Lung (tissue), 11 donors: ENCODE measurements at regions not wholly inside any gene's neighbourhood (a gene's known extent, or its start where the extent isn't known, plus 50 kb on each side); places are given as distances from the start of the nearest gene placed in this dataset.

Experiments
- ATAC-seq: fragments of 200-7000 bp; cut with Tn5 transposase; one replicate; pipeline ENCODE4 v1.9.1; 2020; ENCODE audit warnings: moderate number of reproducible peaks; ENCODE audit not compliant: insufficient read depth, low FRiP score
- DNase-seq, 3 donors: peaks; one replicate each; pipeline ENCODE4 v3.0.0-alpha.2; 2013 to 2017
- H3K27ac ChIP-seq, 2 donors: one replicate each; pipeline ENCODE4 v1.5.1; 2013; ENCODE audit warnings: mild to moderate bottlenecking in 2 of 2, moderate library complexity in 2 of 2, control low read depth in 1 of 2, inconsistent platforms in 1 of 2, low read depth in 1 of 2, low read length in 1 of 2
- H3K27me3 ChIP-seq, 3 donors: one replicate each; pipeline ENCODE4 v1.5.1; 2013; ENCODE audit warnings: low read length in 2 of 3; ENCODE audit not compliant: control insufficient read depth in 3 of 3, insufficient read depth in 3 of 3
- H3K36me3 ChIP-seq, 4 donors: one replicate each; pipeline ENCODE4 v1.5.1; 2013; ENCODE audit warnings: low read length in 4 of 4, mild to moderate bottlenecking in 1 of 4, moderate library complexity in 1 of 4; ENCODE audit not compliant: control insufficient read depth in 4 of 4, insufficient read depth in 4 of 4
- H3K4me1 ChIP-seq, 5 donors: one replicate each; pipeline ENCODE4 v1.5.1; 2013; ENCODE audit warnings: low read length in 5 of 5, mild to moderate bottlenecking in 2 of 5, moderate library complexity in 1 of 5; ENCODE audit not compliant: control insufficient read depth in 5 of 5, insufficient read depth in 5 of 5
- H3K4me3 ChIP-seq: one replicate; pipeline ENCODE4 v1.5.1; 2013; ENCODE audit warnings: mild to moderate bottlenecking, control low read depth, moderate library complexity
- H3K9ac ChIP-seq, 2 donors: one replicate each; pipeline ENCODE4 v1.5.1; 2013; ENCODE audit warnings: low read length in 2 of 2, control low read depth in 1 of 2; ENCODE audit not compliant: insufficient read depth in 1 of 2
- H3K9me3 ChIP-seq, 4 donors: one replicate each; pipeline ENCODE4 v1.5.1; 2013; ENCODE audit warnings: low read length in 3 of 4, mild to moderate bottlenecking in 1 of 4, moderate library complexity in 1 of 4; ENCODE audit not compliant: control insufficient read depth in 4 of 4, insufficient read depth in 3 of 4
- WGBS, 2 donors: extraction: QIAGEN DNeasy Blood & Tissue Kit; methylation state at CpG; one replicate each; pipeline ENCODE4 v1.1.7; 2013; 5-methylcytosine and 5-hydroxymethylcytosine counted together
- TF ChIP-seq, protein P1 (sequence below): IDR thresholded peaks from 2 replicates; pipeline ENCODE4 v1.5.1; 2012; ENCODE audit warnings: mild to moderate bottlenecking; ENCODE audit errors: control extremely low read depth, extremely low read depth
- donor health status: control.
- donor health status: control.
- donor health status: Bipolar disorder and iron deficiency.
- donor health status: healthy.
- donor health status: DM: yes; HTN: yes; CAD: no.

DNA sequence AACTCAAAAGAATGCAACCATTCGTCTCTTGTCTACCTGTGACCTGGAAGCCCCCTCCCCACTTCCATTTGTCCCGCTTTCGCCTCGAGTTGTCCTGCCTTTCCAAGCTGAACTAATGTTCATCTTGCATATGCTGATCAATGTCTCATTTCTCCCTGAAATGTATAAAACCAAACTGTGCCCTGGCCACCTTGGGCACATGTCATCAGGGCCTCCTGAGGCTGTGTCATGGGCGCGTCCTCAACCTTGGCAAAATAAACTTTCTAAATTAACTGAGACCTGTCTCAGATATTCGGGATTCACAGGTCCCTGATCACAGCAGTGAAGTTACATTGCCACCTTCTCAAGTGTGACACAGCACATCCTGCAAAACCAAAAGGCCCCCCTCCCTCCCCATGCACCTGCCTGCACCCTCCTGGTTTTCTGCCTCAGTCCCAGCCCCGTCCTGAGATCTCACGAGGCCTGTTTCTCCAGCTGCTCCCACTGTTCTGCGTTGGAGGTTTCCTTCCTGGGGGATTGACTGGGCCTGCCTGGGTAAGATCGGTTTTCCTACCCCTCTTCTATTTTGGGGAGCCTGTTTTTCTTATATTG, 1328.7 kb downstream of the TBC1D22A start:
- Histone ChIP-seq H3K4me3 (no peak overlapping the region), H3K27ac (no peak overlapping the region), H3K36me3 (no peaks in the 10 kb centered on the region), H3K4me1 (peaks cover 0 to 13% (median 0%) of the 10 kb centered on the region in 5 donors), H3K9ac (no peak overlapping the region), H3K9me3 (no peaks in the 10 kb centered on the region), H3K27me3 (peaks cover 0 to 4% (median 0%) of the 10 kb centered on the region in 3 donors)
- ATAC-seq (no peak), DNase-seq (no peak)
- 75 to 83% methylated on average over 11 of the region's 11 CpGs for WGBS, 2 donors
- TF ChIP-seq, protein P1, sequence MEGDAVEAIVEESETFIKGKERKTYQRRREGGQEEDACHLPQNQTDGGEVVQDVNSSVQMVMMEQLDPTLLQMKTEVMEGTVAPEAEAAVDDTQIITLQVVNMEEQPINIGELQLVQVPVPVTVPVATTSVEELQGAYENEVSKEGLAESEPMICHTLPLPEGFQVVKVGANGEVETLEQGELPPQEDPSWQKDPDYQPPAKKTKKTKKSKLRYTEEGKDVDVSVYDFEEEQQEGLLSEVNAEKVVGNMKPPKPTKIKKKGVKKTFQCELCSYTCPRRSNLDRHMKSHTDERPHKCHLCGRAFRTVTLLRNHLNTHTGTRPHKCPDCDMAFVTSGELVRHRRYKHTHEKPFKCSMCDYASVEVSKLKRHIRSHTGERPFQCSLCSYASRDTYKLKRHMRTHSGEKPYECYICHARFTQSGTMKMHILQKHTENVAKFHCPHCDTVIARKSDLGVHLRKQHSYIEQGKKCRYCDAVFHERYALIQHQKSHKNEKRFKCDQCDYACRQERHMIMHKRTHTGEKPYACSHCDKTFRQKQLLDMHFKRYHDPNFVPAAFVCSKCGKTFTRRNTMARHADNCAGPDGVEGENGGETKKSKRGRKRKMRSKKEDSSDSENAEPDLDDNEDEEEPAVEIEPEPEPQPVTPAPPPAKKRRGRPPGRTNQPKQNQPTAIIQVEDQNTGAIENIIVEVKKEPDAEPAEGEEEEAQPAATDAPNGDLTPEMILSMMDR: no peak

DNA sequence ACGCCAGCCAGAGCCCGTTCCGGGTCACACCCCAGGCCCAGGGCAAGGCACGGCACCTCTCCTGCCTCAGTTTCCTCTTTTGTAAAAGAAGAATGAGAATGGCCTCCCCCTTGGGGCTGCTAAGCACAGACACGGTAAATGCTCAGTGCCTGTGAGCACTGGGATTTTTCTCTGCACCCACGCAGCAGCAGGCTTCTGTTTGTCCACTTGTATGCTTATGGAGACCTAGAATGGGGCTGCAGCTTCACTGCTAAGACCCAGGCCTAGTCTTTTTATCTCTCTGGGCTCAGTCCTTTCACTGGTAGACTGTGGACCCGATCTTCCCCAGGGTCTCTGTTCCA, 1327.9 kb downstream of the TBC1D22A start:
- no peak for ATAC-seq
- no peak overlapping the region for H3K9ac ChIP-seq

DNA sequence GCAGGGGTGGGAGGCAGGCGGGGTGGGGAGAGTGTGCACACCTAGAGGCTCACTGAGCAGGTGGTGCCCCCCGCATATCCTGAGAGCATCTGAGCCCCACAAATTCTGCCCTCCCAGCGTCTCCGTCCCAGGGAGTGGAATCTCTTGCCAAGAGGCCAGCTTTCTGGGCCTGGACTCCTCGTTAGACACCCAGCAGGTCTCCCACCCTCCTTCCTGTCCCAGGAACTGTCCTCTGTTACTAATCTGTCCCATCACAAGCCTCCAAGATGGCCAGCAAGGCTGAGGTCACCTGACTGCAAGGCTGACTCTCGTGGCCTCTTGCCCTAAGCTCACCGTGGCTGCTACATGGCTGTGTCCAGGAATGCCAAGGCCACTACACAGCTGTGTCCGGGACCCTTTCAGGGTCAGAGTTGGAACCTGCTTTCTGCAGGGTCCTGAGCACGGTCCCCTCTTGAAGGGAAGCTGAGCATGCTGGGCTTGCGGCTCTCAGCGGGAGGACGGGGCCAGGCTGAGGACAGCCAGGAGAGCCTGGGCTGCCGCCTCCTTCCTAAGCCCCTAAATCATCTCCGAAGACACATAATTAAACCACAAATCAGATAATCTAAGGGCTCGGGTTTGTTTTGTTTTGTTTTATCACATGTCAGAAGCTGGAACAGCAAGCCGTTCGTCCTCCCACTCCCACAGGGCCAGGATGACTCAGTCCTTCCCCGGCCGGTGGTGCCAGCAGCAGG, 1327.3 kb downstream of the TBC1D22A start:
- TF ChIP-seq, protein P1: no peak
- peak; percentile 36 to 85 (median 66) for DNase-seq

More for the DNA sequence above, 1327.9 kb downstream of the TBC1D22A start:
- H3K4me3 ChIP-seq: no peak overlapping the region
- H3K4me1 ChIP-seq: peaks cover 0 to 13% (median 0%) of the 10 kb centered on the region in 5 donors
- TF ChIP-seq, protein P1: no peak
- peaks cover 0 to 4% (median 0%) of the 10 kb centered on the region in 3 donors for H3K27me3 ChIP-seq
- WGBS, 2 donors: 31 to 42% methylated on average over 7 of the region's 7 CpGs
- no peak for DNase-seq
- no peaks in the 10 kb centered on the region for H3K9me3 ChIP-seq
- H3K36me3 ChIP-seq: no peaks in the 10 kb centered on the region
- H3K27ac ChIP-seq: no peak overlapping the region

More for the DNA sequence above, 1327.3 kb downstream of the TBC1D22A start:
- peak; percentile 66 for ATAC-seq
- Histone ChIP-seq H3K9ac (no peak overlapping the region), H3K4me3 (no peak overlapping the region), H3K4me1 (peaks cover 0 to 13% (median 0%) of the 10 kb centered on the region in 5 donors), H3K36me3 (no peaks in the 10 kb centered on the region), H3K27ac (no peak overlapping the region), H3K9me3 (no peaks in the 10 kb centered on the region), H3K27me3 (peaks cover 0 to 4% (median 0%) of the 10 kb centered on the region in 3 donors)
- WGBS, 2 donors: 42 to 43% methylated on average over 19 of the region's 19 CpGs
